DMS114 treated with DMSO at 0.1 percent for 48 hours (cell line): ENCODE measurements at regions not wholly inside any gene's neighbourhood (a gene's known extent, or its start where the extent isn't known, plus 50 kb on each side); places are given as distances from the start of the nearest gene placed in this dataset.

ENCODE experiments used
- DNase-seq: peaks from one replicate; lab custom pipeline; 2025; ENCODE audit not compliant: unreplicated experiment; lab: John Stamatoyannopoulos, UW

DNA sequence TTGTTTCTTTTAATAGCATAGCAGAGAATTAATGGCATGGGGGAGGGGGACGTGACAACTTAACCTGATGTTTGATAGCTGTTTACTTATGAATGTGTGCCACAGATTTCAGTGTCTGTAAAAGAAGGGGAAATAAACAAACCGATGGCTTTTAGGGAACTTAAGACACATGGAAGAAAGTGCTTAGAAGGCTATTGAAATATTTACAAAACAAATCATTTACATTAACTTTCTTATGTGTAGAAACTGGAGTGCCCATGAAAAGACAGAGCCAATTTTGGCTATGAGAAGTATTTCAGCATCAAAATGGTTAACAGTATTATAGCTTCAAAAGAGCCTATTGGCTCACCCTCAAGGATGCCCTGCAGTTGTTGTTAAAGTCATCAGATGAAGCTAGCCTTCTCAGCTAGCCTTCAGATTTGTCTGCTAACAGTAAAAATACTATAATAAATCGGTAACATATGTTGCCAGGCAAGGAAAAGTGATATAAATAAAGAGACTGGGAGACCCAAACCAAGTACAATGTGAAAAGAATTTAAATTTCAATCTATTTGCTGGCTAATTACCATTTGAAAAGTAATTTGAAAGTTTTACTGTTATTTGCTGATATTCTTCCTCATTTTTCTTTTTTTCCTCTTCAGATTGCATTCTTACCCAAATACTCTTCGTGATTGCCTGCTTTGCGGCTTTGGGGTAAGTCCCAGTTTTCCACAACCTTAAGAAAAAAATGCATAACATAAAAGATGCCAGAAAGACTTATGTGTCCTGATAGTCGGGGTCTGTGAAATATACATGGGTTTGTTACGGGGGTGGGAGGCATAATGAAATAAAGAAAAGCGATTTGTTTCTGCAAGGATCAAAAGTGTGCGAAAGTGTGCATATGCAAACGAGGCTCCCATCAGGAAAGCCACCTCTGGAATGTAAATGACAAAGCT, 256.4 kb downstream of the MEIS1 start:
- no peak for DNase-seq

DNA sequence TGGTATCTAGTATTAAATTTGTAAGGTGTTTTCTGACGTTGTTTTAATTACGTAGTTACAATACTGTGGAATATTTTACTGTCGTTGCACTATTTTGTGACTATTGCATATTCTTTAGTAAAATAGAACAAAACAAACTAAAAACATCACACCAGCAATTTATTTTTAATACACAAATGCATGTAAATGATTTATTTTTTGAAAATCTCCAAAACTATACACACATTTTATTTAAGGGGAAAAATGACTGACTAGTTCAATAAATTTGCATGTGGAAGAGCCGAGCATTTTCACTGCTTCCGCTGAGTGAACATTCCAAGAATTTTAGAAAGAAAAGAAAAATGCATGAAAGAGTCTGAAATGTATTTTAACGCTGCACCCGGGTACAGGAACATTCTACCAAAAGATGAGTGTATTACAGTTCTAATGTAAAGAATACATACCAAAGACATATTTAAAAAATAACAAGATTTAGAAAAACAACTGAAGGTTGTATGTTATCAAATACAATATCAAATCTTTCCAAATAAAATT, 257.7 kb downstream of the MEIS1 start:
- DNase-seq: no peak

DNA sequence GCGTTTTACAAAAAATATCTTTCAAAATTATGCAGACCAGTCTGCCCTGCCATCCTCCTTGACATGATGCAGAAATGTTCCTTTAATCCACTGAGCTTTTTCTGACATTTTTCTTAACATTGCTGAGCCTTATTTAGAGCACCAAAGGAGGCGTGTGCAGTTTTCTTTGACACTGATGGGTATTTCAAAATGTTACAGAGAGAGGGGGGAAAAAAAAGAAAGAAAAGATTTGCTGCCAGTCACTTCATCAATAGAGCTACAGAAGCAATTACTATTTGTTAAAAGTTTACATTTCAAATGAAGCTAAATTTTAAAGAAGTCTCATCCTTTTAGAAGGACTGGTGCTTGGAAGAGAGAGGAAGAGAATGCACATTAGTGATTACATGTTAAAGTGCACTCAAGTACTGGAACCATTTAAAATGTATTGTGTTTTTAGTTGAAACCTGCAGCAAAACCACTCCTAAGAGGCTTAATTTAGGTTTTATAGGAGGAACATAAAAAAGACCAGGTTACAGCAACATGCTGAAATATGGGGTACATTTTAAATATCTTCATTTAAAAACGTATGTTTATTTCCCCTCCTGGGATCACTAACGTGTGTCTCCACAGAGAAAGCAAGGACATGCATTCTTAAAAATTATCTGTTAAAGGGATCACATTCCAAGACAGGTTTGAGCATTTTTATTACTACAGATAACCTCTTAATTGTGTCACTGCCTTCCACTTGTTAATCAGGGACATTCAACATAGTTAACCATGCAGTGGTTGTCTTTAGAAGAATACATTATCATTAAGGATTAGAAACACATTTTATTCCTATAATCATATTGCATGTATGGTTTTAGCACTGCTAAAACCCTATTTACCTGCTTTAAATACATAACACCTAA, 258.4 kb downstream of the MEIS1 start:
- no peak for DNase-seq

DNA sequence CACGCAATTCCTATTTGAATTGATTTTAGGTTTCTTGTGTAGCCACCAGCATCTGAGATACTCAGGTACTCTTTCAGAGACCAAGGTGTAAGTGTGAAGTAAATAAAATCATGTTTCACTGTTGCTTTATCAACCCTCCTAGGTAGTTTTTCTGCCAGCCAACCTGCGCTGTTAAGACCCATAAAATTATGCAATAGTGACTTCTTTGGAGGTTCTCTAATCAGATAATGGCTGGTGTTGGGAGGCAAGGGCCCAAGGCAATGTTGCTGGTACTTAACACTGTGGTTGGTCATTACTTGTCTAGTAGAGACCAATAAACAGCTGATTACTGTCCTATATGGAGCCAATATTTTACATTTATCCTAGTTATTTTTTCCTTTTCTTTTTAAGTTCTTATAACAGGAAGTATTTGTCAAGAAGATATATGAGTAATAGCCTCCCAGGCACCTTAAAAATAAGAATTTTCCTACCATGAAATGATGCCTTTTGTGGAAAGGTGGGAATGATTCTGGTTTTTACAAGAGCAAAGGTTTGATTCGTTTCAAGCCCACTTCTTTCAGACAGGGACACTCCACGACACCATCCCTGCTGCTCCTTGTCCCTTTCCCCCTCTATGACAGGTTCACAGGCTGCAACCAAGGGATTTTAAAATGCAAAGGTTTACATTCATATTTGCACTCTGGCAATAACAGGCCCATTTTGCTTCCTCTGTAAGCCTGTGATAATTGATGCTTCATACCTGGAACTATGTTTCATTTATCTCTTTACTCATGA, 259.3 kb downstream of the MEIS1 start:
- DNase-seq: no peak

DNA sequence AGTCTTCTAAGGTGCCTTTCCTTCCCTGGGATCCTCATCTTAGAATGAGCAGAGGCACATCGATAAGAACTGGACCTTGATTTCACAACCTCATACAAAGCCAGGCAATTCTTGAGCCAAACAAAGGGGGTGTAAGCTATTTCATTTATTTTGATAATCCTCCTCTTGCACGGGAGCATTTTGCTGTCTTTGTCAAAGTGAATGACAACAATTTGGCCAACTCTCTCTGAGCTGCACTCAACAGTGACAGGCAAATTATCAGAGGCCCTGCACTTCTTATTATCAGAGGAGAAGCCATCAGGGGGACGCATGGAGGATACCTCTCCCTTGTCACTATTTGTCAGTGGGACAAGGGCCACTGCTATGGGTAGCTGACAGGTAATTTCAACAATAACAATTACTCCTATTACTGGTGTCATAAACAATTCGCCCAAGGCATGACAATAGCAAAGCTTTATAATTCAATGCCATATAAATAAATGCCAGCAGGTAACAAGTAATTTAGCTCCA, 260.4 kb downstream of the MEIS1 start:
- no peak for DNase-seq

DNA sequence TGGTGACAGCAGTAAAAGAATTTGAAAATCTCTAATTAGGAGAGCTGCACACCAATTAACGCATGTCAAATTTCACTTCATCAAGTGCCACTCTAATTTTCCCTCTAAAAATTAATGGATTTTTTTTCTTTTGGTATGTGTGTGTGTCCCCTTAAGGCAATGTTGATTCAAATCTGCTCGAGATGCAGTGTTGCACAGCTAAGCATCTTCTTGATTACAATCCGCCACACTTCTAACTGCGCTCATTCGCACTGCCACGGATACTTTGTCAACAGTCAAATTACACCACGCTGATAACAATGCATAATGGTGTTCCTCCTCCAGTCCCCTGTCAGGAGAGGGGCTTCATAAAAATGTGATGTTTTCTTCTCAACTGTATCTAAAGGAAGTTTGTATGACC, 261.4 kb downstream of the MEIS1 start:
- DNase-seq: no peak

DNA sequence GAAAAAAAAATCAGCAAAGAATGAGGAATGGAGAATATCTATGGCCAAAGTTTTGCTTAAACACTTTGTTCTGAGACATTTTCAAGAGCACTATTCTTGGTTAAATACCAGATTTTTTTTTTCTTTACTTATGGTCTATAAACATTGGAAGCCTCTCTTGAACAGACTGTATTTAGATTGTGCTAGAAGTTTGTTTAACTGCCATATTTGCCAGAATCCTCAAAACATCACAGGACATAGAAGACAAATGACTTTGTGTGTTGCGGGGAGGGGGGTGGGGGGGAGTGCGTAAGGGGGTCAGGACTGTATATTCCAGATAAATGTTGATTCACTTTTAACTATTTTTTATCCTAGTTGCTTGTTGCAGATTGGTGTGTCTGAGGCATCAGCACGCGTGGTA, 262.0 kb downstream of the MEIS1 start:
- DNase-seq: no peak

DNA sequence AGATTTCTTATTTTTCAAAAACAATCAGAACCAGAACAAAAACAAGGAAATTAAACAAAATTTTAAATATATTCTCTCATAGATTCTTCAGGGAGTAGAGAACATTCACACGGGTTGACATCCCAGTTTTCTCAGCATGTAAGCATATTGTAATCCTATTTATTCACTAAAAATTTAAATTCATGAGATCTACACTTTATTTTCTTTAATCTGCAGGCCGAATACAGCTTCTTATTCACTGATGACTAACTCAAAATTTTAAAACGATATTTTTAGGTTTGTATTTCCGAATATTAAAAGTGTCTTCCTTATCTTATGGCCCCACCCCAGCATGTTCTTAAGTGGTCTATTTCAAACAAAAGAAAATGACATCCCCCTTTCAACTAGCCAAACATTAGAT, 262.4 kb downstream of the MEIS1 start:
- DNase-seq: no peak

DNA sequence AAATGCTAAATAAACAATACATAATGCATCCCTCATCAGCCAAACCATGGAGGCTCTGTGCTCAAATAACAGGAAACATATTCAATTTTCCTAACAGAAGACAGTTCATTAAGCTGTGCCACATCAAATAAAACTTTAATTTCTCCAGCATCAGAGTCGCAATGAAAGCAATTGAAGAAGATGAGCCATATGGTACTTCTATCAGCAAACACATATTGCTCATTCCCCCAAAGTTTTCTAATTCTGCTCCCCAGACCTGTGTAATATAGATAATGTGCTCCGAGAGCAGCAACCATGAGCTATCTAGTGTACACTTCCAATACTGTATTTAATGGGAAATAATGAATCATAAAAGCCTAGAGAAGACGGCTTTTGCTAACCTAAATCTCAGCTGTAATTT, 263.2 kb downstream of the MEIS1 start:
- peak; percentile 22 for DNase-seq

DNA sequence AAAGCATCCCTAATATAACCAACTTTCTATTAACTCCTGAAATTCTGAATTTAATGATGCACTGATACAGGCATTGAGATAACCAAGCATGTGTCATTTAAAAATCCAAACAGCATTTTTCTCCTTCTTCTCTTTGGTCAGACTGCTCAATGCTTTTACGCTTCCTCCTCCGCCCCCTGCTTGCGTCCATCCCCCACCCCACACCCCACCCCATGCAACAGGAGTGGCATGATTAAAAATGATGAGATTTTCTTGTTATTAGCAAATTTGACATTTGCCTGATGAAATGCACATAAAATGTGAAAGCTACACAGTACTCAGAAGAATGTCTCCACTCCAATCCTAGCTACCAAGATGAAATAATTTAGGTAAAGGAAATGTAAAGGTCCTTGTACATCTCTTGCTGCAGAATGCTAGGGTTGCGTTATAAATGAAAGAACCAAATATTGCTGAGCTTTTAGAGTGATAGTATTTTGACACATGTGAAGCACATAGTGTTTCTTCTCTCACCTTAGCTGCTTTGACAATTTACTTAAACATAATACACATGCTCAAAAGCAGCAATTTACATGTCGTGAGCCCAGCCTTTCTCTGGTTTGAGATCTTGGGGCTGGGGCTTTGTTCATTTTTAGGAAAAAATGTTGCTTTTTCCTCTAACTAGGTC, 263.8 kb downstream of the MEIS1 start:
- DNase-seq: no peak

DNA sequence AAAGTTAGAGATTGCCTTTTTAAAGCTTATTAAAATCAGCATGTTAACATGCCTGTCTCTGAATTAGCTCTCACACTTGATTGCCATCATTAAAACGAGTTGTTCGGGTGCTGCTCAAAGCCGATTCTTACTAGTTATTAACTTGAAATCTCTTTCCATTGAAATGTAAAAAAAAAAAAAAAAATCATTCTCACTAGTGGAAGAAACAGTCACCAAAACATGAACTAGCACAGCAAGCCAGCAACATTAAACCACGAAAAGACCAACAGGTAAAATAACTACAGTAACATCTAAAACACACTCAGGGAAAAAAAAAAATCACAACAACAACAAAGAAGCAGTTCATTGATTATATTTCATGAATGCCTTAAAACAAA, 264.5 kb downstream of the MEIS1 start:
- DNase-seq: no peak

DNA sequence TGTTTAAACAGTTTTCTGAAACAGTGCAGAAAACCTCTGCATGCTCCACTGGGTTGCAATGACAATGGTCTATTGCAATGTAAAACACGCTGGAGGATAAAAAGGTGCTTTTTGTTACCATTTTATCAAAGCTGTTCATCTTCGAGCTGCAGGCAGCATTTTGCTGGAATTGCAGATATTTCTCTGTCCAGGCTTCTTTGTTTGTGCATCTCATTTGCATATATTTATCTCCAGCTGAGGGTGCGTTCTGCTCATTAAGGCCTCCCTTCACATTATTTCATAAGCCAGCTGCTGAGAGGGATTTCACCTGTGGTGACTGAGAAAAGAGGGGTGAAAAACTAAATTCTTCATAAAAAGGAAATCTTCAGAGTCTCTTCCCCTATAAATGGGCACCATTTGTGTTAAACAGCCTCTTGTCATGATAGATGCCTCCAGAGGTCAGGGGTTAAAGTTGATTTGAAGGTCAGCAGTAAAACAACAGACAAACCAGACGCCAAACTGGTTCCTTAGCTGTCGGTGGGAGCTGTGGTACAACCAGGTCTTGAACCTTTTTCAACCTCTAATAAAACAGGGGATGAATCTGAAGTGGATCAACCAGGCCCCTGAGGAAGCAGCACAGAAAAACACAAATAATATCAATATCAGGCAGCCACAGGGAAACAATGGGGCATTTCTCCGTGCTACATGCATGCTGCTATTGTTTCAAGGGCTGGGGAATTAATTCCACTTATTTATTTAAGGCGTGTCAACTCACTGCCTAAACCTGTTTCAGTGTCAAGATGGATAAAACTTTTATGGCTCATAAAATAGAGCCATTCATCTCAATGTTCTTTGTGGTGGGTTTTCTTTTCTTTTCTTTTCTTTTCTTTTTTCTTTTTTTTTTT, 265.1 kb downstream of the MEIS1 start:
- DNase-seq: no peak

DNA sequence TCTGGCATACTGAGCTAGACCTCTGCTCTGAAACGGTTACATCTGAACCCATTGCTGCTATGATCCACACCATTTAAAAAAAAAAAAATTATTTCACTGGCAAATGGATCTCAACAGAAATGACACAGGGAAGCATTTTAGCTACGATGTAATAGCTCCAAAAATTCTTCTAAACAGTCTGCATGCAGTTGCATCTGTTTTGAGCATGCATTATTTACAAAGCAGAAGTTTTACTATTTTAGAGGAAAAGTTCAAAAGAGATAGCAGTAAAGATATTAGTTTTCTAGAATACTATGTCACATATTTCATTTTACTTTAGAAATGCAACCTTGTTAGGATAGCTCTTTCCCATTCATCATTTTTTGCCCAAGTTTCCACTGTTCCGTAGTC, 265.7 kb downstream of the MEIS1 start:
- no peak for DNase-seq

DNA sequence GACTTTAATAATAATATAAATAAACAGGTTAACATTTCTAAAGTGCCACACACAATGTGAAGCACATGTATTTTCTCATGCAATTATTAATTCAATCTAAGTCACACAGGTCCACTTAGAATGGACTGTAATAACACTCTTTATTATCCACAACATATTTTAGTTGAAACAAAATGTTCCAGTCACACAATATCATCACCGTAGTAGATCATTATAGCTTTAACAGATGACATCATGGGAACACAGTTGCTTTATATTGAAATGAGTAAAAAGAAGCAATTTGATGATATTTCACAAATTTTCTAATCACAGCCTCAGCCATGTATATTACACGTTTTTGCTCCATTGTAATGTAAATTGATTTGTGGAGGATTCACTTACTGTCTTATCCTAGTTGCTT, 266.3 kb downstream of the MEIS1 start:
- no peak for DNase-seq

DNA sequence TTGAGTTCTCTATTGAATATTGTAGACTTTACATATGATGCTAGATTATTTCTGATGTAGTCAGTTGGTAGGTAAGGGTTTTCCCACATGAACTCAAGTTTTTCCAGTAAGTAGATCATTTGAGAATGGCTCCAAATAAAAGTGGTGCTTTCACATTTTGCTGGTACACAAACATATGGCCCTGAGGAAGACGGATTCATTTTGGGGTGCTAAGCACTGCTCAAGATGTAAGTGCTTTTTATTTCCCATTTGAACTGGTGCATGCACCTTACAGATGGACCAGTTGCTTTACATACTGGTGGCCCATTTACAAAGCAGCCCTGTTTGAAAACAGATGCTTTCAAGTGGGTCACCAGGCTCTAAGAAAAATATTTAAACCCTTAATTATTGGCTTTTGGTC, 266.7 kb downstream of the MEIS1 start:
- DNase-seq: no peak

DNA sequence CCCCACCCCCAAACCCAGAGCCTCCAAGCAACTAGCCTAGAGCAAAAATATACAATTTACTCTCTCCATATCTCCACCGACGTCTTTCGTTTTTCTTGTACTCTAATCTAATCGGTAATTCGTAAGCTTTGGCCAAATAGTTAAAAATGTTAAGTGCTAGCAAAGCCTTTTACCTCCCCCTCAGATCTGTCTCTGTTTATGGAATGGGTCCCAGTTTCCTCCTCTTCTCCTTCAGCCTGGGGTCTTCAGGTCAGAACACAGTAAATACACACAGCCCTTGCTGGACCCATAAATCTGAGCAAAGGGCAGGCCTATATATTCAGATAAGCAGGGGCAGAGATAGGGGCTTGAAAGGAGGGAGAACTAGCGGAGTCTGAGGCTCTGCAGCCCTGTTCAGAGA, 267.4 kb downstream of the MEIS1 start:
- no peak for DNase-seq

DNA sequence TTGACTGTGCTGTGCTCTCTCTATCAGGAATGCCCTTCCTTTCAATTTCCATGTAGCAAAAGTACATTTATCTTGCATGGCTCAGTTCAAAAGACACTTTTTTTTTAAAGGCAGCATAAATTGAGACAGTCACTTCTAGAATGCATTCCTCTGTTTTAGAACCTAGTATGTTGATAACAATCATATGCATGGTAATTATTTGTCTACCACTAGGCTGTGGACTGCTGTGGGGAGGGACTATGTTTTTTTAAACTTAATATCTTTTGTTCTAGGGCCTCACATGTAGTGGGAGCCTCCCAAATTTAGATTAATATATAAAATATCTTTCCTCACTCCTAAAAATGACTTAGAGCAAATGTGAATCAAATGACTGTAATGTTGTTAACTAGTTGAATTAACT, 269.9 kb downstream of the MEIS1 start:
- no peak for DNase-seq

DNA sequence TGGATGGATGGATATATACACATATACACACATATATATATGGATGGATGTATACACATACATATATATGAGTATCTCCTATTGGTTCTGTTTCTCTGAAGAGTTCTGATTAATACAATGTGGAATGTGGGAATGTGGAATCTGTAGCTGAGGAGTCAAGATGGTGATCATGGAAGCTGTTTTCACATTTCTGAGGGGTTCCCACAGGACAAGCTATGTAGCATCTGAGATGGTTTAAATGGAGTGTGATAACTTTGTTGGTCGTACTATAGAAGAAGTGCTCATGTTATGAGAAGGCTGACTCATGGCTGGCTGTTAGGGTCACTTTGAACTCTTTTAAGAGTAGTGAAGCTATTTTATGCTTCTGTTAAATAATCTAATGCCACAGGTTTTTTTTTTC, 279.7 kb downstream of the MEIS1 start:
- DNase-seq: no peak

DNA sequence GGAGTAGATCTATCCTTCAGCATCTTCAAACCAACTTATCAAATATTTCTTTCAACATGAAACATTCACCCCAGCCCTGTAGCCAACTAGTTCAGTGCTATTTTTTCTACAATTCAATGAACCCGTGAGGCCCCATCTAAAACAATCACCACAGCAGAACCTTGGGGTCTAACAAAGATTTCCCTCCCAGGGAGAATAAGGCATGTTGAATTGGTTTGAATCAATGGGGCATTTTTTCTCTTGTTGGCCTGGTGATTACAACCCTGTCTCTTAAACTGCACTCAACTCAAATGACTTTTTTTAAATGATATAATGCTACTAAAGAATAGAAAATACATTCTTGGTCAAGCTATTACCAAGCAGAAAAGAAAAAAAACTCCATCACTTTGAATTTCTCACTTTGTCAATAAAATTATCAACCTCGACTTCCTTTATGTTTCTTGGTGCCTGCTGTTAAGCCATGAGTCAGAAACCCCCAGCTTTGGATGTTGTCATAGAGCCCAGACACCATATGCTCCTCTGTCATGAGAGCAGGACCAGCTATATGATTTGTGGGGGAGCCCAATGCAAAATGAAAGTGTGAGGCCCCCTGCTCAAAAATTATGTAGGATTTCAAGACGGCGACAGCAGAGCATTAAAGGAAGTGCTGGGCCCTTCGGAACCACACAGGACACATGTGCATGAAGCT, 282.4 kb downstream of the MEIS1 start:
- DNase-seq: no peak
